Stimulated activated CD8-positive, alpha-beta memory T cell treated with anti-CD3 and anti-CD28 coated beads, Interleukin-4, amount 100 ng/mL, for 48 hours (primary cell): ENCODE measurements at regions not wholly inside any gene's neighbourhood (a gene's known extent, or its start where the extent isn't known, plus 50 kb on each side); places are given as distances from the start of the nearest gene placed in this dataset.

Experiments
- DNase-seq: peaks from one replicate; pipeline ENCODE4 v3.0.0-alpha.2; 2020

- DNase-seq = no peak
Measured at GRCh38 chr2:118264232-118264990, 176.1 kb downstream of the INSIG2 start.

GRCh38 chr2:118257696-118258095 is 169.4 kb downstream of the INSIG2 start:
- DNase-seq = no peak

GRCh38 chr2:118255771-118256372 is 167.6 kb downstream of the INSIG2 start:
- no peak for DNase-seq

- no peak for DNase-seq
Measured at GRCh38 chr2:118255301-118255700, 167.0 kb downstream of the INSIG2 start.

- no peak for DNase-seq
Measured at GRCh38 chr2:118254116-118254515, 165.8 kb downstream of the INSIG2 start.

- no peak for DNase-seq
Measured at GRCh38 chr2:118251427-118251826, 163.2 kb downstream of the INSIG2 start.

GRCh38 chr2:118250463-118250862 is 162.2 kb downstream of the INSIG2 start:
- no peak for DNase-seq

GRCh38 chr2:118250001-118250400 is 161.7 kb downstream of the INSIG2 start:
- no peak for DNase-seq

- no peak for DNase-seq
Measured at GRCh38 chr2:118249531-118249930, 161.3 kb downstream of the INSIG2 start.

GRCh38 chr2:118246726-118247125 is 158.5 kb downstream of the INSIG2 start:
- DNase-seq = no peak

- DNase-seq = no peak
Measured at GRCh38 chr2:118246079-118246478, 157.8 kb downstream of the INSIG2 start.

- no peak for DNase-seq
Measured at GRCh38 chr2:118244686-118245085, 156.4 kb downstream of the INSIG2 start.

GRCh38 chr2:118243031-118243430 is 154.8 kb downstream of the INSIG2 start:
- no peak for DNase-seq

- DNase-seq = no peak
Measured at GRCh38 chr2:118242216-118242615, 153.9 kb downstream of the INSIG2 start.

- DNase-seq = no peak
Measured at GRCh38 chr2:118241128-118241527, 152.9 kb downstream of the INSIG2 start.

GRCh38 chr2:118240276-118240675 is 152.0 kb downstream of the INSIG2 start:
- no peak for DNase-seq

- DNase-seq = no peak
Measured at GRCh38 chr2:118239284-118239683, 151.0 kb downstream of the INSIG2 start.

- no peak for DNase-seq
Measured at GRCh38 chr2:118237451-118237850, 149.2 kb downstream of the INSIG2 start.

- DNase-seq = no peak
Measured at GRCh38 chr2:118232796-118233195, 144.5 kb downstream of the INSIG2 start.

- DNase-seq = no peak
Measured at GRCh38 chr2:118232391-118232790, 144.1 kb downstream of the INSIG2 start.

GRCh38 chr2:118231759-118232158 is 143.5 kb downstream of the INSIG2 start:
- no peak for DNase-seq

GRCh38 chr2:118227698-118228508 is 139.6 kb downstream of the INSIG2 start:
- DNase-seq = no peak

- DNase-seq = no peak
Measured at GRCh38 chr2:118225666-118226065, 137.4 kb downstream of the INSIG2 start.

- no peak for DNase-seq
Measured at GRCh38 chr2:118224895-118225311, 136.6 kb downstream of the INSIG2 start.
